GM18858 (cell line): ENCODE measurements at regions not wholly inside any gene's neighbourhood (a gene's known extent, or its start where the extent isn't known, plus 50 kb on each side); places are given as distances from the start of the nearest gene placed in this dataset.
A peak's percentile ranks its signal among the peaks of the same experiment; 100 is the strongest.

Source experiments
- ATAC-seq: cut with Tn5 transposase; IDR thresholded peaks from one replicate; pipeline ENCODE4 v1.9.1; 2021; ENCODE audit not compliant: unreplicated experiment

- ATAC-seq: no peak
These were observed 500.8 kb upstream of the WWC1 start for GRCh38 chr5:167790462-167791260.

- ATAC-seq: no peak
These were observed 498.9 kb upstream of the WWC1 start for GRCh38 chr5:167792514-167792913.

DNA sequence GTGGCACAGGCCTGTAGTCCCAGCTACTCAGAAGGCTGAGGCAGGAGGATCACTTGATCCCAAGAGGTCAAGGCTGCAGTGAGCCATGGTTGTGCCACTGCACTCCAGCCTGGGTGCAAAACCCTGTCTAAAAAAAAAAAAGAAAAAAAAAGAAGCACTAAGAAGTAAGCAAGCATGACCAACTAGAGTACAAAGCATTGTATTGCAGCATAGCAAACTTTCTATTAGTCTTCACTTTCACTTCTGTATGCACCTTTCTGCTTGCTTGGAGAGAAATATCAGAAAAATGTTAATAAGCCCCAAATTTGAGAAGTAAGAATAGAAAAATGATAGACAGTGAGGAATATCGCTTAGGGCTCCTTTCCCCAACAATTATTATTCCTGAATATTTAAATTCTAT is 497.7 kb upstream of the WWC1 start:
- no peak for ATAC-seq

DNA sequence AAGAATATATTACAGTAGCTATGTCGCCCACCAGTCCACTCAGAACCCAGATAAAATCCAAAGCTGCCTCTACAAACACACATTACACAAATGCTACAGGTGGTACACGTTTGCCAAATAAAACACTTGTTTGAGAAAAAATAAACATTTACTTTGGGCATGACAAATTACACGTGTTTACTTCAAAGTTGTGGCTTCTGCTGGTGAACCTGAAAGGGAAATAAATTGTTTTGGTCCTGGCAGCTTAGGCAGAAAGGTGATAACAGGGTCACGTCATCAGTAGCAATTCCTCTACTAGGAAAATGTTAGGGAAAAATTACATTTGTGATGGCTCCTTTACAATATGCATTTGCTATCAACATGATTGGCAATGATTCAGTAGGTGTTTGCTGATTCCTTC is 497.3 kb upstream of the WWC1 start:
- no peak for ATAC-seq

- ATAC-seq: no peak
These were observed 494.8 kb upstream of the WWC1 start for GRCh38 chr5:167796672-167797071.

DNA sequence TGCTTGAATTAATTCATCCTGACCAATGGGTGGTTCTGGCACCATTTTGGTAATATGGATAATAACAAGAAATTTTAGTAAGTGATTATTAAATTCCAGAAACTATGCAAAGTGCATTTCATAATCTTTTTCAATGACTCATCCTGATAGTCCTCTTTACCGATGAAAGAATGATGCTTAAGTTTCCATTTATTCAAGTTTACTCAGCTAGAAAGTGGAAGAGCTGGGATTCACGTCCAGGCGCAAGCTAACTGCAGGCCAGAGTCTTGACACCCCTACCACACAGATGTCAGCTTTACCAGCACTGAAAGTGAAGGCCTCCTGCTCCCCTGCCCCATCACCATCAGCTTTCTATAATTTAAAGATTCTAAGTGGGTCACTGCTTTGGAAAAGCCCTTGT is 493.5 kb upstream of the WWC1 start:
- no peak for ATAC-seq

DNA sequence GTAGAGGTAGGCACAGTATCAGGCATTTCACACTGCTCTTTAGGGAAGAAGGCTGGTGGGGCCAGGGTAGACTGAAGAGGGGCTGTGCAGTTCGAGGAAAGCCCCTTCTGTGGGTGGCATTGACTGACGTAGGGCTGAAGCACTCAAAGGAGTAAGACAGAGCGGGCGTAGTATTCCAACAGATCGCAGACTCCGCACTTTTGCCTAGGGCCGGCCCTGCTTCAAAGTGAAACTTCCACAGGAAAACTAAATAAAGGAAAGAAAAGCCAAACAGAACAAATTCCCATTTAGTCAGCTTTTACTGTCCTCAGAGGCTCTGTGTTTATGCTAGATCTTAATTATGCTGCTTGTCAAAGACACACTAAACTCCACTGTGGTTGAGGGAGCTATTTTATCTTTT is 493.0 kb upstream of the WWC1 start:
- ATAC-seq: no peak

DNA sequence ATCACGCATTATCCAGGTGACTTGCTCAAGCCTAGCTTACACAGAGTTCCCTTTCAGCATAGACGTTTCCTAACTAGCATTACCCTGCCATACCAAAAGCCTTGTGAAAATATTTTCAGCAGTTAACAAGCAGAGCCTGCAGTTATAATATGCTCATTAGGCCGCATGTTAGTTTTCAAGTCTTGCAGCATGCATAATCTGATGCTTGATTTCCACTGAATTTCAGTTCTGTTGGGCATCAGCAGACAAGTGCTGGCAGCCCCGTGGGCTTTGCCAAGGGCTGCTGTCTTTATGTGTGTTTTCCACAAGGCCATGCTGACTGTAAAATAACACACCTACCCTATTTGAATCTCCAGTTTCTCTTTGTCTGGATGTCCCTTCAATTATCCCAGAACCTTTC is 491.0 kb upstream of the WWC1 start:
- ATAC-seq: no peak

GRCh38 chr5:167801999-167802398 is 489.4 kb upstream of the WWC1 start:
- no peak for ATAC-seq

GRCh38 chr5:167802755-167803431 is 488.6 kb upstream of the WWC1 start:
- ATAC-seq: no peak

DNA sequence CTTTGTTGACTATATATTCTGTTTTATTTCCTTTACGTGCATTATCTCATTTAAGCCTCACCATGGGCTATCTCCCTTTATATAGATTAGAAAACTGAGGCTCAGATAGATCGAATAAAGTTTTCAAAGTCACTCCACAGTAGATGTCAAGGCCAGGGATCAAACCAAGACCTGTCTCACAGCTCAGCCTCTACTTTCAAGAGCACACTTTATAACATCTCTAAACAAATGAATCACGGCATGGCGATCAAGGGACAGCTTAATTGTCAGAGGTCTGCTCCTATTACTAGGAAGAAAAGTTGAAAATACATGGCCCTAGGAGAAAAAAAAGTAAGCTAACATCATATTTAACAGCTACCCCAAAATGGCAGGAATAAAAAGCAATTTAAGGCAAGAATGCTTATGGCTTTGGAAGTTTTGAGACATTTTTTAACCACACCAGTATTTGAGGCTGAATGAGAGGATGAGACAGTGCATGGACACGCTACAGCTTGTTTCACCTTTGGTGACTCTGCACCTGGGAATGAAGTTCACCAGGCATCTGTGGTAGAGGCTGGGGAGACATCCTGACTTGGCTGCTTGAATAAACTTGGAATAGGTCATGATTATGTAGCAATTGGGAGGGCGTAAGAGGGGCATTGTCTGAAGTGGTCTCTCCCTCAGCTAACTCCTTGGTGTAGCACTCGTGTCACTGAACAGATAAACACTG is 486.8 kb upstream of the WWC1 start:
- ATAC-seq: no peak

DNA sequence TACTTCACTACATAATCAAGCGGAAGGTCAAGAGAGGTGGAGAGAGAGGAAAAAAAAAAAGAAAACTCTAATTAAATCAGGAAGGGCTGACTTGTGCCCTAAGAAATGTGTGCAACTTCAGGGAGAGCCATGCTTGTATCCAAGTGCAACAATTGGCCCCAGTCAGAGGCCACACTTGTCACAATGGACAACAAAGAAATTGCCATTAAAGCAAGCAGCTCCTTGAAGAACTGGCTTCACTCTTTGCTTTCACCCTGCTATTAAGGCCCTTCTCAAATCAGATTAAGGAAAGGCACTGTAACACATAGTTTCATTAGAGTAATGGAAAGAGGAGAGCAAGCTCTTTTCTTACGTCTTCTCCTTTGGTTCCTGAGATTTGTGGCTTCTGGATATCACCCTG is 480.9 kb upstream of the WWC1 start:
- no peak for ATAC-seq

DNA sequence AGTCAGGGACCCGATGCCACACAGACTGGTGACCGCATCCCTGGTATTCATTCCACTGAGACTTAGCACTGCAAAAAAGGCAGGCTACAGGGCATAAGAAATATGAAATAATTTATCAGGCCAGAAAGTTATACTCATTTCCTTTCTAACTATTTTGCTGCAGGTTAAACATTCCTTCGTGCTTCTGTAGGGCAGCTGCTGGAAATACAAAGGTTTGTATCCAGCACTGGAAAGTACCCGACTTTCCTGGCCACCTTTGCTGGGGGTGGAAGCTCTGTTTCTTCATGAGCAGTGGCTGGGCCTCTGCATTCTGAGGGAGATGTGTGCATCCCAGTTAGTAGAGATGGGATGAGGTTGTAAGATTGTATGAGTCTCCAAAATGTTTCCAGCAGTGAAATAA is 478.6 kb upstream of the WWC1 start:
- ATAC-seq: no peak

DNA sequence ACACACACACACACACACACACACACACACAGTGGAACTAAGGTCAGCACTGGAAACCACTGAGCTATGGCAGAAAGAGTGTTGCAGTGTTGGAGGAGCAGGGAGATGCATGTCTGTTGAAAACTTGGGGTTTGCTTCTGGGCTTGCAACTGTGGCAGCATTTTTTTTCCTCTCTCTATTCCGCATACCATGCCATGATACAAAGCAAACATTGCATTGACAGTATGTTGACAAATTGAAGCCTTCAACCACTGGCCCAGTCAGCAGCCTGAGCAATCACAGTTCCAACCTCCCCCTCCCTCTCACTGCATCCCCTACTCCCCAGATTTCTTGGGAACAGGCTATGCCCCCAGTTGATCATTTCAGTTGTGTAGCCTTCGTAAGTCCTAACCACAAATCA is 478.1 kb upstream of the WWC1 start:
- ATAC-seq: no peak

- ATAC-seq: no peak
These were observed 477.4 kb upstream of the WWC1 start for GRCh38 chr5:167814040-167814439.

- ATAC-seq: no peak
These were observed 476.6 kb upstream of the WWC1 start for GRCh38 chr5:167814828-167815227.

DNA sequence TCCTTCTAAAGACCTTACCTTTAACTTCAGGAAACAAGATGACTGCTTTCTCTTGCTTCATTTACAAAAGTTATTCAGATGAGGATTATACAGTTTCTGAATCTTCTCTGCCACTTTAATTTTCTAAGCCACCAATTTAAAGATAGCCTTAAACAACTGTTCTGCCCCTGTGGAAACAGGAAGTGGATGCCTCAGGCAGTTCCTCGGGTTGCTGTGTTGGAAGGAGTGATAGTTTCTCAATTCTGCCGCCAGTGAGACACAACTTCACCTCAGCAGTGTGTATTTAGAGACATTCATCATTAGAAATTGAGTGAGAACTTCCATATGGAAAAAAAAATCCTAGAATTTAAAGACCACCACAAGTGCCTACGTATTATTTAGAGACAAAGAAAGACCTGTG is 475.1 kb upstream of the WWC1 start:
- ATAC-seq: no peak

DNA sequence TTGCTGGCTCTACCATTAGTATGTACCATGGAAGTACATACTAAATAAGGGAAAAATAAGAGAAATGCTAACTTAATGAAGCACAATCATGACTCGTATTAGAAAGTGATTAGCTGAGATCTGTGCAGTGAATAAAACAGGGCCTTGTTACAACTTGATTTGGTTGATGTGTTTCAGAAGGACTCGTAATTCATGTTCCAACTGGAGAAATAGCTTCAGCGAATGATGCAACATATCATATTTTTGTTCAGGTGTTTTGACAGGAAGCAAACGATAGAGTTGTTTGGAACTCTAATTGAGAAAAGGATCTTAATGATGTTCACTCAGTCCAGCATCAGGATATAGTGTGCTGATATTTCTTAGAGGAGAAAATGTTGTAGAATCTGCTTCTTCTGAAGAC is 474.6 kb upstream of the WWC1 start:
- ATAC-seq: no peak

- ATAC-seq: peak; percentile 98
These were observed 472.0 kb upstream of the WWC1 start for GRCh38 chr5:167819406-167819805.

DNA sequence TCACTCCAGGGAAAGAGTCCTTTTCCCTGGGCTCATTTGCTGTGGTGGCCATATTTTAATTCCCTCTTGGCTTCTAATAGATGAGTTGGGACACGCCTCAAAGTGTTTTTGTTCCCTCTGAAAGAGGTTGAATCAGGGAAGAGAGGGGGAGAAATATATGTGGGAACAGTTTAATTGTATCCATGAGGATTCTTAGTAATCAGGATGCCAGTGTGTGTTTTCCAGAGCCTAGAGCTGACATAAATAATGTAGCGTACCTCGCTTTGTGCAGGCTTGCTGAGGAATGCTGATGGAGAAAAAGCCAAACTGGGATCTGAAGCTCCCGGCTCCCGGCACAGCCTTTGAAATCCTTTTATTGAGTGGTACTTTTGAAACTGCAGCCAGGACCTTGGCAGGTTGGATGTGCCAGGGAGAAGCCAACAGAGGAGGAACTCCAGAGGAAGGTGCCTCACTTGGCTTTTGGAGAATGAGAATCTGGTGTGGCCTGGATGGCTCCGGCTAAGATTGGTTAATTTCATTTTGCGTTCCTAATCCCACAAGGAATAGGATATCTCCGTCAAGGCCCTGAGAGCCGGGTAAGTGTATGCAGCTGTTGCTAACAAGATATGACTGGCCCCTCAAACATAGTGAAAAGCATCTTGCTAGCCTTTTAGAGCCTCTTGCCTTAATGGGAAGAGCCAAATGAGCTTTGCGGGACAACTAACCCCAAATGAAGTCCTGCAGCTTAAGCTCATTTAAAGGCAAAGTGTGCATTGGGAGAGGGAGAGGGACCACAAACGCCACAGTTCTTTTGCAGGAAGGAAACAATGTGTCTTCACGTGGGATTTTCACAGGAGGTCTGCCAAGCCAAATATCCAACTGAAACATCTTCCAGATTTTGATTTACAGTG is 471.1 kb upstream of the WWC1 start:
- ATAC-seq: no peak

GRCh38 chr5:167821151-167821550 is 470.3 kb upstream of the WWC1 start:
- ATAC-seq: no peak
